IPS-20b (cell line): ENCODE measurements at regions not wholly inside any gene's neighbourhood (a gene's known extent, or its start where the extent isn't known, plus 50 kb on each side); places are given as distances from the start of the nearest gene placed in this dataset.
"Not testable (repeated sequence)": the region's sequence is repeated elsewhere in the genome, so short reads cannot be mapped to it uniquely, and the experiment has no call there.

Experiments used
- H3K27ac ChIP-seq: one replicate; pipeline ENCODE4 v1.5.1; 2013; ENCODE audit warnings: low read length
- H3K27me3 ChIP-seq: 2 replicates; pipeline ENCODE4 v1.6.1; 2013; ENCODE audit warnings: mild to moderate bottlenecking, low read length, inconsistent platforms; ENCODE audit not compliant: insufficient read depth
- H3K36me3 ChIP-seq: 2 replicates; pipeline ENCODE4 v1.6.1; 2013; ENCODE audit warnings: low read depth, mild to moderate bottlenecking, inconsistent platforms, low read length, moderate library complexity; ENCODE audit not compliant: insufficient read depth
- H3K4me1 ChIP-seq: 2 replicates; pipeline ENCODE4 v1.6.1; 2013; ENCODE audit warnings: mild to moderate bottlenecking, control low read depth, inconsistent platforms, low read length, moderate library complexity; ENCODE audit not compliant: insufficient read depth
- H3K4me3 ChIP-seq: 2 replicates; pipeline ENCODE4 v1.5.1; 2013; ENCODE audit warnings: mild to moderate bottlenecking, low read length, inconsistent platforms
- H3K9ac ChIP-seq: 2 replicates; pipeline ENCODE4 v1.6.1; 2013; ENCODE audit warnings: low read depth, mild to moderate bottlenecking, inconsistent platforms, low read length, moderate library complexity
- H3K9me3 ChIP-seq: 2 replicates; pipeline ENCODE4 v1.6.1; 2013; ENCODE audit warnings: mild to moderate bottlenecking, low read depth, low read length, inconsistent platforms; ENCODE audit not compliant: insufficient read depth

DNA sequence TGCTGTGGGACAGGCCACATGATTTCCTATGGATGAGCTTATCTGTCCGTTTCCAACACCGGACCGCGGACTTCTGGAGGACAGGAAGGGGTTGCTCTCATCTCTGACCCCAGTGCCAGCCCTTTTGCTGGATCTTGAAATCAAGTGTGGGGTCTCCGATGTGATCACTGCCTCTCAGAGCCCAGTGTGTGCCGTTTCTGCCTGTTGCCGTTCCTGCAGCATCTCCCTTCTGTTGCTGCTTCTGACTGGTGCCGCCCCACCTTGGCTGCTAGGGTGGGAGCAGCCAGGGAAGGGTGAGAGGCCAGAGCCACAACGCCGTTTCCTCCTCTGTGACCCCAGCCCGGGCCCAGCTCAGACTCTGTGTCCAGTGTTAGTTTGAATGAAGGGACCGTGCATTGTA lies 67.3 kb upstream of the WNT4 start:
- H3K36me3 ChIP-seq, result no peaks in the 10 kb centered on the region
- H3K9me3 ChIP-seq, result no peaks in the 10 kb centered on the region
- H3K27ac ChIP-seq, result no peak overlapping the region
- peaks cover 9% of the 10 kb centered on the region for H3K4me1 ChIP-seq
- H3K9ac ChIP-seq, result no peak overlapping the region
- H3K4me3 ChIP-seq, result no peak overlapping the region
- peaks cover 59% of the 10 kb centered on the region for H3K27me3 ChIP-seq

DNA sequence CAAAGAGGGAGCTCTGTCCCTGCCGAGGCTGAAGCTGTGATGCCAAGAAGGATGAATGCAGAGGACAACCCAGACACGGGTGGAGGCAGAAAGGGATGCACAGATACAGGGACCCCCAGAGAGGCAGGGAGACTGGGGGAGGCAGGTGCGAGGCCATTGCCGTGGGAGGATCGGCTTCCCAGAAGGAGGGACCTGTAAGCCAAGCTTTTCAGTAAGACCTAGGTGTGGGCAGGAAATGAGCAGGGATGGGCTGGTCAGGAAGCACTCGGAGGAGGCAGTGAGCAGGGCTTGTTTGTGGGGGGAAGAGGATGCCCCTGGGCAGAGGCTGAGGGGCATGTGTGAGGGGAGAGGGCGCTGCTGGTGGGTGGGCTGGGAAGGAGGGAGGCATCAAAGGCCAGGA lies 67.7 kb upstream of the WNT4 start:
- no peak overlapping the region for H3K27ac ChIP-seq
- no peaks in the 10 kb centered on the region for H3K9me3 ChIP-seq
- no peak overlapping the region for H3K4me3 ChIP-seq
- no peak overlapping the region for H3K9ac ChIP-seq
- H3K27me3 ChIP-seq, result peaks cover 55% of the 10 kb centered on the region
- H3K4me1 ChIP-seq, result peaks cover 9% of the 10 kb centered on the region
- no peaks in the 10 kb centered on the region for H3K36me3 ChIP-seq

DNA sequence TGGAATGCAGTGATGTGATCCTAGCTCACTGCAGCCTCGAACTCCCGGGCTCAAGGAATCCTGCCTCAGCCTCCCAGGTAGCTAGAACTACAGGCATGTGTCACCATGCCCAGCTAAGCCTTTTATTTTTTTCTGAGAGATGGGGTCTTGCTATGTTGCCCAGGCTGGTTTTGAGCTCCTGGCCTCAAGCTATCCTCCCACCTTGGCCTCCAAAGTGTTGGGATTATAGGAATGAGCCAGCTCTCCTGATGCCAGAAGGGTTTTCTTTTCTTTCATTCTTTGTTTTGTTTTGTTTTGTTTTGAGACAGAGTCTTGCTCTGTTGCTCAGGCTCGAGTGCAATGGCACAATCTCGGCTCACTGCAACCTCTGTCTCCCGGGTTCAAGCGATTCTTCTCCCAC lies 68.6 kb upstream of the WNT4 start:
- not testable (repeated sequence) for H3K27ac ChIP-seq, H3K9ac ChIP-seq, H3K36me3 ChIP-seq, H3K4me1 ChIP-seq, H3K9me3 ChIP-seq, H3K4me3 ChIP-seq
- peaks cover 54% of the 10 kb centered on the region for H3K27me3 ChIP-seq

DNA sequence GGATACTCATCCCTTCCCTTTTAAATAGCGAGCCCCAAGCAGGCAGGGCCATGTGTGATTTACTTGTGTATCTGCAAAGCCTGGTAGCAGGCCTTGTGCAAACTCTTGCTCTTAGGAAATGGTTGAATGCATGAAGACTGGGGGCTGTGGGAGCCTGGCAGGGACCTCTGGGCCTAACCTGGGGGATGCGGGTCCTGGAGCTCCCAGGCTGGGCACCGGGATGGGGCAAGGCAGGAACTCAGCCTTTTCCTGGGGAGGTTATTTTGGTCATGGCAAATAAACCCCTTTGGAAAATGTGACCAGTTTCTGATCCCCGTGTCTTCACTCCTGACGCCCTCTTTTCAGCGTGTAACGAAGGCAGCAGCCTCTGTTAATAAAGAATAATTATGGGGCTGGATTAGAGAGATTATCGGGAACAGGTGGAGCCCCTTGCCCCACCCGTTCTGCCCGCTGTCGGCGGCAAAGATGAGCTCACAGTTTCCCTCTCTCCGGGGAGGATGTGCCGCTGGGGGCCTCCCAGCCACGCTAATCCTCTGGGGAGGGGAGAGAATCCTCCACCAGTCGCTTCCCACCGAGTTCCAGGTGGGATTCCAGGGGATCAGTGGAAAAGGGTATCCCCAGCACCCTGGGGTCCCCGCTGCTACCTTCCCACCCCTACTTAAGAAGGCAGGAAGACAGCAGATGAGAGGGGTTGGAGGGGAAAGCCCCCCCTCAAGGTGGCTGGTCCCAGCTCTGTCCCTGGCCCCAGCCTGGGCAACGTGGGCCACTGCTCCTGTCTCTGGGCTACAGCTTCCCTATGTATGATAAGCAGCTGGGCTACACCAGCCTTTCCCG lies 69.7 kb upstream of the WNT4 start:
- Histone ChIP-seq H3K36me3 (no peaks in the 10 kb centered on the region), H3K9ac (no peak overlapping the region), H3K4me3 (no peak overlapping the region), H3K4me1 (peaks cover 9% of the 10 kb centered on the region), H3K27ac (no peak overlapping the region), H3K27me3 (peaks cover 43% of the 10 kb centered on the region), H3K9me3 (no peaks in the 10 kb centered on the region)

DNA sequence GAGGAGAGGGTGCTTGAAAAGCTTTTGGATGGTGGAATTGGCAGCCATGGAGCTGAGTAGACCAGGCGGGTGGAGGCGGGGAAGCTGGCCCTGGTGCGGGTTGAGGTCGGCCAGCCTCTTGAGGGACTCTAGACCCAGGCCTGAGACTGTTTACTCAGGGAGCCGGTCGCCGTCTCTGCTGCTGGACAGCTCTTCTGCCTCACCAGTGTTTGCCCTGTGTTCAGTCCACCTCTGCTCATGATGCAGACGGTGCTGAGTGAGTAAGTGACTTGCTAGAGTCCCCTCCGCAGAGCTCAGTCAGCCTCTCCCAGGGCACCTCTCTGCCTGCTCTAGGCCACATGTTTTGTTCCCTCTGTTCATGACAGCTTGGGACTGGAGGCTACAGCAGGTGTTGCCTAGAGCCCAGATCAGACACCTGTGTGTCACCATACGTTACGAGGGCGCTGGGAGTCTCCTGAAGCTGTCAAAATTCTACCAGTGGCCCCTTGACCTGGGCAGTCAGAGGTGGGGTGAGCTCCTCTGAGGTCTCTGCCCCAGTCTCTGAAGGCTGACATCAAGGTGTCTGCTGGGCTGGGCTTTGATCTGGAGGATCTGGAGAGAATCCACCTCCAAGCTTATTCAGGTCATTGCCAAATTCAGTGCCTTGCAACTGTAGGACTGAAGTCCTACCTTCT lies 73.5 kb upstream of the WNT4 start:
- Histone ChIP-seq H3K36me3 (no peaks in the 10 kb centered on the region), H3K9ac (no peak overlapping the region), H3K27ac (no peak overlapping the region), H3K4me3 (no peak overlapping the region), H3K27me3 (peaks cover 15% of the 10 kb centered on the region), H3K9me3 (no peaks in the 10 kb centered on the region), H3K4me1 (peaks cover 4% of the 10 kb centered on the region; the same call in 1 of the 2 replicates)

DNA sequence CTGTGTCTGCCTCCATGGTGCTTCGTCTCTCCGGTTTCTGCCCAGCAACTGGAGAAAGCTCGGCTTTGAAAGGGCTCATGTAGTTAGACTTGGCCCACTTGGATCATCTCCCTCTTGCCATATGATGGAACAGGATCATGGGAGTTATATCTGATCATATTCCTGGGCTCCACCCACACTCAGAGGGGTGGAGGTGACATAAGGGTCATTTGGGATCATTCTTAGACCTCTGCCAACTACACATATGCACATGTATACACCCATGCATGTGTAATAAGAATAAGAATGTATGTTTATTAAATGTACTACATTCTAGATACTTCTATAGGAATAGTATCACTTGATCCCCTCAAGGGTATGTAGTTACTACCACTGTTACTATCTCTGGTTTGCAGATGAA lies 74.1 kb upstream of the WNT4 start:
- Histone ChIP-seq H3K36me3 (no peaks in the 10 kb centered on the region), H3K9ac (no peak overlapping the region), H3K4me3 (no peak overlapping the region), H3K27me3 (peaks cover 13% of the 10 kb centered on the region), H3K4me1 (peaks cover 4% of the 10 kb centered on the region; the same call in 1 of the 2 replicates), H3K9me3 (no peaks in the 10 kb centered on the region), H3K27ac (no peak overlapping the region)

DNA sequence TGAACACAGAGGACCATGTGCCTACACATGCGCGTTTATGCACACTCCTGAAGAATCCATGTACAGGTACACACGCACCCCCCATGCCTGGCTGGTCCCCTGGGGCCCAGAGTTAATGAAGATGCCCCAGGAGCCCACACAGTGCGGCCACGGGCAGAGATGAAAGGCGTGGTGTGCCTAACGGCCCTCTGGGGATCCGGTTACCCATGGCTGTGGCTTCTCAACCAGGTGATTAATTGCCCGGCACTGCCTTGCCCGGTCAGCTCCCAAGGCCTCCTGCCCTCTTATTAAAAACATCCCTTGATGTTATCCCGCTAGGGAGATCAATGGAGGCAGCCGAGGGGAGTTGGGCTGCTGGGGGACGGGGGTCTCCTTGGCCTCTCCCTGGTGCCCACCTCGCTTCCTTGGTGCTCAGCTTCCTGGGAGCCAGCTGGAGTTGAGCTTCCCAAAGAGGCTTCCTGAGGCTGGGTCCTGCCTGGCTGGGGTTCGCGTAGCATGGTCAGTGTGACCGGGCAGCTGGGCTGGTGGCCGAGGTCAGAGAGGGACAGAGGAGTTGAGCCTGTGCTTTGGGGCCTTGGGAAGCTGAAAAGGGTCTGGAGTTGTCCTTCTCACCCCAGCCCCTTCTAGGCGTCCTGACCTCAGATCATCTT lies 75.0 kb upstream of the WNT4 start:
- no peak overlapping the region for H3K27ac ChIP-seq
- H3K9me3 ChIP-seq, result no peaks in the 10 kb centered on the region
- H3K4me1 ChIP-seq, result peaks cover under 1% of the 10 kb centered on the region; the same call in 1 of the 2 replicates
- H3K4me3 ChIP-seq, result no peak overlapping the region
- H3K9ac ChIP-seq, result no peak overlapping the region
- no peaks in the 10 kb centered on the region for H3K36me3 ChIP-seq
- peaks cover 4% of the 10 kb centered on the region; the same call in 1 of the 2 replicates for H3K27me3 ChIP-seq

DNA sequence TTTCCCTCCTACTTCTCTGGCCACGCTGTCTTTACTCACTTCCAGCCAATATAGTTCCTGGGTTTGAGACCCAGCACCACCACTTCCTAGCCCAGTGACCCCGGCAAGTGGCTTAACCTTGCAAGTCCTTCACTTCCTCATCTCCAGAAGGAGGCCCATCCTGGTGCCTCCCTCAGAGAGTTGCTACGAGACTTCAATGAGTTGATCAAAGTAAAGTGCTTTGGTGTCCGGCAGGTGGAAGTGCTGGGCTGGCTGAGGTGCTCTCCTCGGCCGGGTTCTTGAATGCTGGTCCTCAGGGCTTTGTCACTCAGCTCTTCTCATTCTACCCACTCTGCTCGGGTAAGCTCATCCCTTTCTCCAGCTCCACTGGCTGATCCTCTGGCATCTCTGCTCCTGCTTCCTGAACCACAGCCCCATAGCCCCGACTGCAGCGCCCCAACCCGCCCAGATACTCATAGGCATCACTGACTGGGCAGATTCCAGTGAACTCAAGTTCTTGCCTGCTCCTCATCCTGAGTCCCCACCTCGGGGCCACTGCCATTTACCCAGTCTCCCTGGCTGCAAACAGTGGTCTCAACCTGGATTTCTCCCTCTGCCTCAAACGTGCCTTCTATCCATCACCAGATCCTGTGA lies 75.8 kb upstream of the WNT4 start:
- no peaks in the 10 kb centered on the region for H3K27me3 ChIP-seq
- H3K4me1 ChIP-seq, result no peaks in the 10 kb centered on the region
- H3K36me3 ChIP-seq, result no peaks in the 10 kb centered on the region
- H3K4me3 ChIP-seq, result no peak overlapping the region
- H3K9ac ChIP-seq, result no peak overlapping the region
- no peak overlapping the region for H3K27ac ChIP-seq
- no peaks in the 10 kb centered on the region for H3K9me3 ChIP-seq

DNA sequence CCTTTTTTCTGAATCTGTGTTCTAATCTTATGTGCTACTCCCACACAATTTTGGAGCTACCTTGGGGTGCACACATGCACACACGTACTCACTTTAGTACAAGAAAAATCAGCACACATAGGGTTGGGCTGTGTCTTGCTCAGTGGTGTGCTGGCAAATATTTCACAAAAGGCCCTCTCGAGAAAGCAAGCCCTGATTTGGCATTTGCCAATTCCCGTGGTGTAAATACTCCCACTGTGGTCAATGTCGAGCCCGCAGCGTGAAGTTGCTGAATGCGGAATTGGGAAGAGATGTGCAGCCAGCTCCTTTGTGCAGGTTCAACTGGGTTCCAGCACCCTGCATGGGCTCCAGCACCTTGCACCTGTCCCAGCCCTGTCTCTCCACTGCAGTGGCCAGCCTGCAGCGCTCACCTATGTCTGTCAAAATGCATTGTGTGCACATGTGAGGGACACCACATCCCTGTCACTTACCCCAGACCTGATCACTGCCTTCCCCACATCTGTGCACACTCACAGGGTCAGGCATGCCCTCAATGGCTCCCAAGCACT lies 78.4 kb upstream of the WNT4 start:
- H3K4me1 ChIP-seq, result no peaks in the 10 kb centered on the region; the same call in 1 of the 2 replicates
- no peaks in the 10 kb centered on the region for H3K27me3 ChIP-seq
- H3K27ac ChIP-seq, result no peak overlapping the region
- H3K36me3 ChIP-seq, result no peaks in the 10 kb centered on the region
- H3K4me3 ChIP-seq, result no peak overlapping the region
- no peaks in the 10 kb centered on the region; the same call in 1 of the 2 replicates for H3K9me3 ChIP-seq
- H3K9ac ChIP-seq, result no peak overlapping the region

DNA sequence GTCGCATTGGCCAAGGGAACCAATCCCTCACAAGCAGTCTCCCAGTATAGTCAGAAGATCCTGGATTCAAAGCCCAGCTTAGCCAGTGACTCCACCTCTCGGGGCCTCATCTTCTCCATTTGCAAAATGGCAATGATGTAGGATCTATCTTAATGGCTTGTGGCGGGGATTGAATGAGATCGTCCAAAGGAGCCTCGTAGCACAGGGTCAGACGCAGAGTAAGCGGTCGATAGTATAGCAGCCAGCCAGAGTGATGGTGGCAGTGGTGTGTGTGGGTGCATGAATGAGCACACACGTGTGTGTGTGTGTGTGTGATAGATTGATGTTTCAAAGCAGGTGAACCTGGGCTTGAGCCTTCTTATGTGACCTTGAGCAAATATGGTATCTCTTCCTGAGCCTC lies 79.8 kb upstream of the WNT4 start:
- Histone ChIP-seq H3K4me3 (no peak overlapping the region), H3K9ac (no peak overlapping the region), H3K27ac (no peak overlapping the region), H3K9me3 (no peaks in the 10 kb centered on the region; the same call in 1 of the 2 replicates), H3K4me1 (no peaks in the 10 kb centered on the region; the same call in 1 of the 2 replicates), H3K27me3 (no peaks in the 10 kb centered on the region), H3K36me3 (no peaks in the 10 kb centered on the region)

DNA sequence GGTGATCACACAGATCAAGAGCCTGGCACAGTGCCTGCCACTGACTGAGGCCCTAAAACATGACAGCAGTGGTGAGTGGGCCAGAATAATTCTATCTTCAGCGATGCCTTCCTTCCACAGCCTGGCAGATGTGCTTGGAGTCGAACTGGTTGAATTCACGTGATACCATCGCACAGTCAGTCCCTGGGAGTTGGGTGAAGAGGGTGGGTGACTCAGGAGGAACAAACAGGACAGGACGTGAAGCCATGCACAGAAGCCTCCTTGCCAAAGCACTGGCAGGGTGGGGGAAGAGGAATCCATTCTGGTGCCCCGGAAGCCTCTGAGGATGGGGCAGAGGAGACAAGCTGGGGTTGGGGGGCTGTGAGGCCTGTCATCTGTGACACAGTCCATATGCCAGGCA lies 80.3 kb upstream of the WNT4 start:
- no peaks in the 10 kb centered on the region; the same call in 1 of the 2 replicates for H3K4me1 ChIP-seq
- H3K9ac ChIP-seq, result no peak overlapping the region
- no peaks in the 10 kb centered on the region; the same call in 1 of the 2 replicates for H3K9me3 ChIP-seq
- H3K27ac ChIP-seq, result no peak overlapping the region
- H3K27me3 ChIP-seq, result no peaks in the 10 kb centered on the region
- no peak overlapping the region for H3K4me3 ChIP-seq
- H3K36me3 ChIP-seq, result no peaks in the 10 kb centered on the region
